AG09309 (cell line): ENCODE measurements at regions not wholly inside any gene's neighbourhood (a gene's known extent, or its start where the extent isn't known, plus 50 kb on each side); places are given as distances from the start of the nearest gene placed in this dataset.

Source experiments
- DNase-seq: peaks from one replicate; pipeline ENCODE4 v3.0.0-alpha.2; 2010; ENCODE audit warnings: low read depth
- H3K4me3 ChIP-seq: 2 replicates; pipeline ENCODE4 v1.5.1; 2011; ENCODE audit warnings: mild to moderate bottlenecking, low read depth, low read length, moderate library complexity; ENCODE audit not compliant: control insufficient read depth
- TF ChIP-seq, protein P1 (sequence below): IDR thresholded peaks from 2 replicates; pipeline ENCODE4 v1.5.1; 2011; ENCODE audit warnings: mild to moderate bottlenecking, low read depth, low read length, inconsistent platforms; ENCODE audit not compliant: insufficient read depth, control insufficient read depth; ENCODE audit errors: missing control alignments

- TF ChIP-seq, protein P1, sequence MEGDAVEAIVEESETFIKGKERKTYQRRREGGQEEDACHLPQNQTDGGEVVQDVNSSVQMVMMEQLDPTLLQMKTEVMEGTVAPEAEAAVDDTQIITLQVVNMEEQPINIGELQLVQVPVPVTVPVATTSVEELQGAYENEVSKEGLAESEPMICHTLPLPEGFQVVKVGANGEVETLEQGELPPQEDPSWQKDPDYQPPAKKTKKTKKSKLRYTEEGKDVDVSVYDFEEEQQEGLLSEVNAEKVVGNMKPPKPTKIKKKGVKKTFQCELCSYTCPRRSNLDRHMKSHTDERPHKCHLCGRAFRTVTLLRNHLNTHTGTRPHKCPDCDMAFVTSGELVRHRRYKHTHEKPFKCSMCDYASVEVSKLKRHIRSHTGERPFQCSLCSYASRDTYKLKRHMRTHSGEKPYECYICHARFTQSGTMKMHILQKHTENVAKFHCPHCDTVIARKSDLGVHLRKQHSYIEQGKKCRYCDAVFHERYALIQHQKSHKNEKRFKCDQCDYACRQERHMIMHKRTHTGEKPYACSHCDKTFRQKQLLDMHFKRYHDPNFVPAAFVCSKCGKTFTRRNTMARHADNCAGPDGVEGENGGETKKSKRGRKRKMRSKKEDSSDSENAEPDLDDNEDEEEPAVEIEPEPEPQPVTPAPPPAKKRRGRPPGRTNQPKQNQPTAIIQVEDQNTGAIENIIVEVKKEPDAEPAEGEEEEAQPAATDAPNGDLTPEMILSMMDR, result no peak
- DNase-seq, result no peak
- H3K4me3 ChIP-seq, result no peak overlapping the region
These were observed 407.0 kb downstream of the DSEL start for GRCh38 chr18:67109535-67109934.

DNA sequence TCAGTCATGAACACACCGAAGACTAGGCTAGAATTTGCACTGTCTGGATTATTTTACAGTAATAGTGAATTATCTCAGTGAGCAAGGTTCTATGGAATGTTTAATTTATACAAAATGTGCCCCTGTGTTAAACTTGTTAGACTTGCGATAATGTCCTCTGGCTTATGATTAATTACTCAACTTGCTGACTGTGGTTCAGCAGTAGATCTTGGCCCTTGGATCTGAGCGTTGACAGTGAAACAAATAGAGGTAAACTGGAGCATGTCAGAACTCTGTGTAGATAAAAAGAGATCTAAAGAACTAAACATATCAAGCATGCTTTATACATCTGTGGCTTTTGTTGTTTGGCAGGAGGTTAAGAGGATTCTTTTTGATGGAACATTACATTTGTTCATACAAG, 407.6 kb downstream of the DSEL start:
- no peak for DNase-seq
- TF ChIP-seq, protein P1, result no peak
- H3K4me3 ChIP-seq, result no peak overlapping the region

DNA sequence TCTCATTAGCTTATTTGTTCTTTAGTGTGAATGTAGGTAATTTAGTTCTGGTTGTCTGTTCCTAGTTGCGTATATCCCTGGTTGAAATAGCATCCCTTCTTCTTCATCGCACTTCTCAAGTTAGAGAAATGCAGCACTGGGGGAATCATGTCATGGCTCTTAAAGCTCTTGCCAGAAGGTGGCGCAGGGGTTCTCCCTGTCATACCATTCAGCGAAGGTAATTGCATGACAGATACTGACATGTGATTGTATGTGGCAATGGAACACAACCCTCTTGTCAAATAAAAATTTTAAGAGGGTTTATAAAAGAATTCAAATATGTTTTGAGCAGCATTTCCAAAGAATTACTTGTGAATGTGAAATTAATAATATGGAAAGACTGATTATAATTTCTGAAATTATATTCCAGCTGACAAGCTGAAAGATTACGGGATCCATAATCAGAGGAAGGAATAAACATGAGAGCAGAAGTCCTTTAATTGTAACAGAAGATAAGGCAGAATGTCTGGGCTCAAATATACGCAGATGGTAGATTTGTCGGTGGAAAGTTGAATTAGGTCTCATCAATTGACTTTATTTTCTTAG, 411.7 kb downstream of the DSEL start:
- DNase-seq, result peak; percentile 34
- TF ChIP-seq, protein P1, result peak; percentile 81
- no peak overlapping the region for H3K4me3 ChIP-seq

DNA sequence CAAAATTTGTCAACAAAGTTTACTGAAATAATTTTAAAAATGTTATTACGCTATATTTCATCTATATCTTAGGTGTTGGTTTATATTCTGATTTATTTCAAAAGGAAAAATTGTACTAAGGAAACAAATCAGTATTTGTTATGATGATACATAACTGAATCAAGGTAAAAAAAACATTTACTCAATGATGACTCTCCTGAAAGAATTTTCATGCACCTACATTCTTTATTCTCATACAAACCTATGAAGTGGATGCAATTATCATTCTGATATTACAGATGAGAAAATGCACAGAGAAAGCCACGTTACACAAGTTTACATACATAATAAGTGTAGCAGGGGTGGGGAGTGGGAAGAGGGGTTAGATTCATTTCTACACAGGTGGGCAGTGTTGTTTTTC, 422.4 kb downstream of the DSEL start:
- no peak overlapping the region for H3K4me3 ChIP-seq
- TF ChIP-seq, protein P1, result no peak
- no peak for DNase-seq

- H3K4me3 ChIP-seq, result no peak overlapping the region
- no peak for DNase-seq
- TF ChIP-seq, protein P1, result no peak
These were observed 424.4 kb downstream of the DSEL start for GRCh38 chr18:67092141-67092540.

GRCh38 chr18:67081482-67082211, 434.9 kb downstream of the DSEL start:
- DNase-seq, result no peak
- H3K4me3 ChIP-seq, result no peak overlapping the region
- TF ChIP-seq, protein P1, result no peak
